IMR-90 (cell line): ENCODE measurements at regions not wholly inside any gene's neighbourhood (a gene's known extent, or its start where the extent isn't known, plus 50 kb on each side); places are given as distances from the start of the nearest gene placed in this dataset.

ENCODE experiments used
- ATAC-seq: fragments of 200-7000 bp; cut with Tn5 transposase; 2 replicates; pipeline ENCODE4 v1.9.1; 2020; ENCODE audit warnings: low read depth, mild to moderate bottlenecking, moderate library complexity
- BruUV-seq: library from RNA; stranded (reverse); fragments of 400-500 nt; replicated peaks from 2 replicates; lab custom pipeline; 2021; lab: Mats Ljungman, UMichigan
- CTCF ChIA-PET: fragments of 300-600 bp; formaldehyde crosslinking; extraction: SDS; loops from one replicate; lab custom pipeline; 2021; ENCODE audit warnings: antibody characterized with exemption; lab: Yijun Ruan, JAX
- POLR2A ChIA-PET: fragments of 300-600 bp; sonication (Branson Sonifier 250); formaldehyde crosslinking; loops from one replicate; lab custom pipeline; 2022; ENCODE audit warnings: antibody characterized with exemption; ENCODE audit not compliant: unreplicated experiment; lab: Charles Lee
- DNase-seq: peaks from one replicate; pipeline ENCODE4 v3.0.0; 2013
- H2AFZ ChIP-seq: replicated peaks from 2 replicates; pipeline ENCODE3; 2013; ENCODE audit warnings: low read length, mild to moderate bottlenecking; ENCODE audit not compliant: poor library complexity
- H2AK5ac ChIP-seq: 2 replicates; pipeline ENCODE4 v1.6.1; 2013; ENCODE audit warnings: low read depth, low read length, inconsistent platforms
- H2AK9ac ChIP-seq: replicated peaks from 2 replicates; pipeline ENCODE3; 2013; ENCODE audit warnings: mild to moderate bottlenecking, low read depth, low read length, moderate library complexity; ENCODE audit not compliant: poor library complexity
- H2BK120ac ChIP-seq: 2 replicates; pipeline ENCODE4 v1.6.1; 2013; ENCODE audit warnings: low read depth, low read length, inconsistent platforms
- H2BK15ac ChIP-seq: 3 replicates; pipeline ENCODE4 v1.6.1; 2013; ENCODE audit warnings: low read depth, low read length, inconsistent platforms
- H2BK20ac ChIP-seq: 2 replicates; pipeline ENCODE4 v1.6.1; 2013; ENCODE audit warnings: low read depth, mild to moderate bottlenecking, inconsistent platforms, low read length, moderate library complexity
- H2BK5ac ChIP-seq: 2 replicates; pipeline ENCODE4 v1.6.1; 2013; ENCODE audit warnings: mild to moderate bottlenecking, low read depth, low read length, inconsistent platforms; ENCODE audit not compliant: poor library complexity, severe bottlenecking
- H3K14ac ChIP-seq: replicated peaks from 2 replicates; pipeline ENCODE4 v1.6.1; 2013; ENCODE audit warnings: low read depth, low read length, inconsistent platforms
- H3K18ac ChIP-seq: 2 replicates; pipeline ENCODE4 v1.6.1; 2013; ENCODE audit warnings: low read depth, low read length, control low read depth
- H3K23ac ChIP-seq: 2 replicates; pipeline ENCODE4 v1.6.1; 2013; ENCODE audit warnings: low read depth, low read length, inconsistent platforms
- H3K27ac ChIP-seq: 2 replicates; pipeline ENCODE4 v1.5.1; 2013; ENCODE audit warnings: mild to moderate bottlenecking, control low read depth, low read length; ENCODE audit not compliant: insufficient read depth
- H3K27me3 ChIP-seq: 2 replicates; pipeline ENCODE4 v1.6.1; 2013; ENCODE audit warnings: low read length; ENCODE audit not compliant: control insufficient read depth, insufficient read depth
- H3K36me3 ChIP-seq: 2 replicates; pipeline ENCODE4 v1.6.1; 2013; ENCODE audit warnings: low read length, mixed read lengths; ENCODE audit not compliant: control insufficient read depth, insufficient read depth
- H3K4ac ChIP-seq: 2 replicates; pipeline ENCODE4 v1.6.1; 2013; ENCODE audit warnings: low read depth, low read length, inconsistent platforms
- H3K4me1 ChIP-seq: 2 replicates; pipeline ENCODE4 v1.6.1; 2013; ENCODE audit warnings: low read length, mixed read lengths; ENCODE audit not compliant: control insufficient read depth, insufficient read depth
- H3K4me2 ChIP-seq: 2 replicates; pipeline ENCODE4 v1.6.1; 2013; ENCODE audit warnings: low read depth, mild to moderate bottlenecking, control low read depth, low read length, moderate library complexity
- H3K4me3 ChIP-seq: 2 replicates; pipeline ENCODE4 v1.5.1; 2013; ENCODE audit warnings: low read depth, mild to moderate bottlenecking, control low read depth, low read length, moderate library complexity; ENCODE audit not compliant: insufficient read depth
- H3K56ac ChIP-seq: 2 replicates; pipeline ENCODE4 v1.6.1; 2013; ENCODE audit warnings: low read length, inconsistent platforms; ENCODE audit not compliant: insufficient read depth; ENCODE audit errors: extremely low read depth
- H3K79me1 ChIP-seq, 2 experiments: 2 replicates each; pipeline ENCODE4 v1.6.1; 2013; ENCODE audit warnings: low read length in 2 of 2, inconsistent platforms in 1 of 2, low read depth in 1 of 2
- H3K9ac ChIP-seq: 2 replicates; pipeline ENCODE4 v1.6.1; 2013; ENCODE audit warnings: low read depth, low read length, control low read depth
- H3K9me1 ChIP-seq: 2 replicates; pipeline ENCODE4 v1.6.1; 2013; ENCODE audit warnings: low read length, inconsistent platforms; ENCODE audit not compliant: insufficient read depth
- H3K9me3 ChIP-seq: 2 replicates; pipeline ENCODE4 v1.6.1; 2013; ENCODE audit warnings: low read length; ENCODE audit not compliant: control insufficient read depth, insufficient read depth
- H4K20me1 ChIP-seq: 2 replicates; pipeline ENCODE4 v1.6.1; 2013; ENCODE audit warnings: low read length, inconsistent platforms; ENCODE audit not compliant: insufficient read depth
- H4K5ac ChIP-seq: 2 replicates; pipeline ENCODE4 v1.6.1; 2013; ENCODE audit warnings: mild to moderate bottlenecking, low read depth, low read length, control low read depth
- H4K8ac ChIP-seq, 2 experiments: 2 replicates each; pipeline ENCODE4 v1.6.1; 2013; ENCODE audit warnings: low read depth in 2 of 2, low read length in 2 of 2, control low read depth in 1 of 2, inconsistent platforms in 1 of 2
- H4K91ac ChIP-seq: 2 replicates; pipeline ENCODE4 v1.6.1; 2013; ENCODE audit warnings: low read depth, low read length, inconsistent platforms; ENCODE audit not compliant: insufficient read depth
- BHLHE40 ChIP-seq: fragments of 150-350 bp; IDR thresholded peaks from 2 replicates; pipeline ENCODE4 v1.6.1; 2016; ENCODE audit warnings: mild to moderate bottlenecking, low read depth, low read length
- CEBPB ChIP-seq: IDR thresholded peaks from 2 replicates; pipeline ENCODE4 v1.6.1; 2012; ENCODE audit warnings: low read depth, low read length, improper control_type of control experiment
- CHD1 ChIP-seq: IDR thresholded peaks from 2 replicates; pipeline ENCODE4 v1.6.1; 2012; ENCODE audit warnings: low read depth, low read length, improper control_type of control experiment
- FOS ChIP-seq: fragments of 150-350 bp; IDR thresholded peaks from 2 replicates; pipeline ENCODE4 v1.6.1; 2016; ENCODE audit warnings: low read depth, low read length
- MAFK ChIP-seq: IDR thresholded peaks from 2 replicates; pipeline ENCODE4 v1.6.1; 2012; ENCODE audit warnings: low read depth, low read length, improper control_type of control experiment
- MXI1 ChIP-seq: IDR thresholded peaks from 2 replicates; pipeline ENCODE4 v1.6.1; 2012; ENCODE audit warnings: low read depth, mild to moderate bottlenecking, low read length, moderate library complexity, borderline replicate concordance
- NFE2L2 ChIP-seq: fragments of 150-350 bp; IDR thresholded peaks from 2 replicates; pipeline ENCODE4 v1.6.1; 2016; ENCODE audit warnings: low read depth, mild to moderate bottlenecking, low read length
- POLR2A ChIP-seq: IDR thresholded peaks from 2 replicates; pipeline ENCODE4 v1.6.1; 2012; ENCODE audit warnings: mild to moderate bottlenecking, low read depth, low read length
- RAD21 ChIP-seq: IDR thresholded peaks from 2 replicates; pipeline ENCODE4 v1.6.1; 2012; ENCODE audit warnings: low read length, improper control_type of control experiment
- RCOR1 ChIP-seq: IDR thresholded peaks from 2 replicates; pipeline ENCODE4 v1.6.1; 2012; ENCODE audit warnings: mild to moderate bottlenecking, low read length, improper control_type of control experiment; ENCODE audit not compliant: insufficient replicate concordance
- SMC3 ChIP-seq: fragments of 150-350 bp; IDR thresholded peaks from 2 replicates; pipeline ENCODE4 v1.6.1; 2016; ENCODE audit warnings: low read depth, mild to moderate bottlenecking, antibody characterized with exemption, low read length, moderate library complexity
- USF2 ChIP-seq: fragments of 150-350 bp; IDR thresholded peaks from 2 replicates; pipeline ENCODE4 v1.6.1; 2017; ENCODE audit warnings: mild to moderate bottlenecking, antibody characterized with exemption, low read length, low read depth
- WGBS, 2 experiments: methylation state at CpG; one replicate each; pipeline versions ENCODE4 v1.1.5 to v1.1.7; 2013; ENCODE audit warnings: missing lambda C conversion rate in 2 of 2; ENCODE audit not compliant: insufficient read length in 1 of 2; ENCODE audit errors: extremely low coverage in 2 of 2; 5-methylcytosine and 5-hydroxymethylcytosine counted together
- dilution Hi-C: fragments of 300-500 bp; cut with HindIII; formaldehyde crosslinking; loops from one replicate; pipeline ENCODE4 v1.14.3; 2018; ENCODE audit warnings: low sequenced_read_pairs; ENCODE audit not compliant: unreplicated experiment
- in situ Hi-C: fragments of 300-500 bp; cut with MboI; formaldehyde crosslinking; loops from 3 replicates; pipeline ENCODE4 v1.14.3; 2019; ENCODE audit warnings: low sequenced_read_pairs, inconsistent platforms, mixed read lengths
- intact Hi-C: fragments of 100-400 bp; cut with micrococcal nuclease; formaldehyde crosslinking; loops from 2 replicates; pipeline ENCODE4 v1.10.0; 2022

DNA sequence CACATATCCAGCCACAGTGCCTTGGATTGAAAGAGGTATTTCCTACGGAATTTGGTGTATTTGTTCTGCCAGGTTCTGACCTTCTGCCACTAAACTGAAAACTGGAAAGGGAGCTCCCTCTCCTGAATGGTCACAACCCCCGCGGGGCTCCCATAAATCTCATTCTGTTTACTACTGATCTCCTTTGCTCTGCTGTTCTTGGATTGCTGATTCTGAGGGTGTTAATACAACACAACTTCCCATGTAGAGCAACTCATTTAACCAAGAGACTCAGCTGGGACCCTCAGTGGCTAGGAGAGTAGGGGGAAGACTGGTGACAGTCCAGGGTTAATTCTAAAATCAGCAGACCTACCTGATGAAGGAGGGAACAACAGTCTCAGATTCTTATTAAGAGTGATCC lies 662.9 kb downstream of the INHBA start:
- Histone ChIP-seq H2BK120ac (peak overlapping the region; percentile 9), H2BK20ac (no peak overlapping the region; the same call in 1 of the 2 replicates), H3K23ac (no peak overlapping the region), H3K14ac (peak overlapping the region; percentile 3; the same call in 1 of the 2 replicates), H2BK15ac (0 out of 3 replicates have a peak overlapping the region, but pooled peaks have one; percentile 57), H3K18ac (no peak overlapping the region), H2AK9ac (no peak overlapping the region), H3K9me1 (no peaks in the 10 kb centered on the region), H4K20me1 (no peaks in the 10 kb centered on the region), H2BK5ac (no peak overlapping the region), H4K5ac (no peak overlapping the region), H2AFZ (no peak overlapping the region), H3K4me1 (peaks cover 3% of the 10 kb centered on the region), H3K4me2 (no peak overlapping the region), H3K9me3 (peaks cover 7% of the 10 kb centered on the region; the same call in 1 of the 2 replicates), H3K27me3 (no peaks in the 10 kb centered on the region), H3K27ac (no peak overlapping the region), H2AK5ac (peak overlapping the region; percentile 45; the same call in 1 of the 2 replicates), H3K79me1 (no peaks in the 10 kb centered on the region), H3K4me3 (no peak overlapping the region), H4K8ac (no peak overlapping the region; a peak in 1 of 4 replicates), H3K36me3 (no peaks in the 10 kb centered on the region), H3K56ac (no peak overlapping the region), H3K9ac (no peak overlapping the region), H3K4ac (peak overlapping the region; percentile 9; the same call in 1 of the 2 replicates), H4K91ac (no peak overlapping the region)
- TF ChIP-seq FOS (no peak), CHD1 (no peak), SMC3 (no peak), BHLHE40 (no peak), MAFK (no peak), RAD21 (no peak), USF2 (no peak), CEBPB (no peak), POLR2A (no peak), MXI1 (no peak), NFE2L2 (no peak), RCOR1 (no peak)
- BruUV-seq: no TSS peak
- in situ Hi-C loops (no loop called here), intact Hi-C loops (no loop called here), dilution Hi-C loops (no loop called here)
- ChIA-PET POLR2A (no interaction called here), CTCF (no interaction called here)
- DNase-seq (no peak), ATAC-seq (no peak)
- WGBS, 2 experiments: no CpG with 5 or more reads among the region's 3 CpGs
